Thymus (tissue), 11 donors: ENCODE measurements at regions not wholly inside any gene's neighbourhood (a gene's known extent, or its start where the extent isn't known, plus 50 kb on each side); places are given as distances from the start of the nearest gene placed in this dataset.

Source experiments
- DNase-seq, 9 donors: peaks; one replicate each; pipeline ENCODE4 v3.0.0-alpha.2; 2013; ENCODE audit warnings: low spot score in 9 of 9, low read depth in 6 of 9, missing footprints in 1 of 9
- H3K27ac ChIP-seq, 2 donors: one replicate each; pipeline ENCODE4 v1.5.1; 2013; ENCODE audit warnings: control low read depth in 1 of 2, low read depth in 1 of 2, low read length in 1 of 2, mild to moderate bottlenecking in 1 of 2, moderate library complexity in 1 of 2
- H3K27me3 ChIP-seq, 2 donors: one replicate each; pipeline ENCODE4 v1.5.1; 2013; ENCODE audit warnings: low read length in 1 of 2; ENCODE audit not compliant: control insufficient read depth in 2 of 2, insufficient read depth in 1 of 2
- H3K36me3 ChIP-seq, 2 donors: one replicate each; pipeline ENCODE4 v1.5.1; 2013; ENCODE audit warnings: low read length in 1 of 2, mild to moderate bottlenecking in 1 of 2, moderate library complexity in 1 of 2; ENCODE audit not compliant: control insufficient read depth in 2 of 2, insufficient read depth in 2 of 2
- H3K4me1 ChIP-seq, 2 donors: one replicate each; pipeline ENCODE4 v1.5.1; 2013; ENCODE audit warnings: low read length in 2 of 2; ENCODE audit not compliant: control insufficient read depth in 2 of 2, insufficient read depth in 2 of 2
- H3K4me3 ChIP-seq, 2 donors: one replicate each; pipeline ENCODE4 v1.5.1; 2013; ENCODE audit warnings: low read length in 2 of 2, control low read depth in 1 of 2, mild to moderate bottlenecking in 1 of 2
- H3K9me3 ChIP-seq, 2 donors: one replicate each; pipeline ENCODE4 v1.5.1; 2013; ENCODE audit warnings: low read length in 1 of 2, mild to moderate bottlenecking in 1 of 2; ENCODE audit not compliant: control insufficient read depth in 2 of 2, insufficient read depth in 1 of 2
- WGBS: extraction: QIAGEN DNeasy Blood & Tissue Kit; methylation state at CpG from one replicate; pipeline ENCODE4 v1.1.7; 2013; 5-methylcytosine and 5-hydroxymethylcytosine counted together
- donor health status: healthy.

DNA sequence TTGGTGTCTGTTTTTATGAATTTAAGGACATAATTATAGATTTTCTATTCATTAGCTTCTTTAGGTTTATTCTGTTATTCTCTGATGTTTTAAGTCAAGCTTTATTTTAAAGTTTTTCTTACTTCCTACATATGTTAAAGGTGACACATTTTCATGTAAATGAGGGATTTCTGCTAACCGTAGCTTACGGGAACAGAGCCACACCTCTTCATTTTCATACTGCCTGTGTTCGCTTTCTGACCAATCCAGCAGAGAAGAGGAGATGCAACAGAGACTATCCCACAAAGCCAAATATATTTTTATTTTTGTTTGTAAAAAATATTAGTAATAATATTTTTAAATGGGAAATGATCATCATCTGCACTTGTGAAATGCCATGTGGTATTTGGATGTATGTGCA lies 774.1 kb downstream of the BRD1 start:
- no peaks in the 10 kb centered on the region for H3K4me1 ChIP-seq
- no peak for DNase-seq
- peaks cover 1 to 2% of the 10 kb centered on the region in 2 donors for H3K27me3 ChIP-seq
- H3K4me3 ChIP-seq: no peak overlapping the region
- WGBS: 87% methylated on average over 3 of the region's 3 CpGs
- no peaks in the 10 kb centered on the region for H3K9me3 ChIP-seq
- no peaks in the 10 kb centered on the region for H3K36me3 ChIP-seq
- no peak overlapping the region for H3K27ac ChIP-seq

DNA sequence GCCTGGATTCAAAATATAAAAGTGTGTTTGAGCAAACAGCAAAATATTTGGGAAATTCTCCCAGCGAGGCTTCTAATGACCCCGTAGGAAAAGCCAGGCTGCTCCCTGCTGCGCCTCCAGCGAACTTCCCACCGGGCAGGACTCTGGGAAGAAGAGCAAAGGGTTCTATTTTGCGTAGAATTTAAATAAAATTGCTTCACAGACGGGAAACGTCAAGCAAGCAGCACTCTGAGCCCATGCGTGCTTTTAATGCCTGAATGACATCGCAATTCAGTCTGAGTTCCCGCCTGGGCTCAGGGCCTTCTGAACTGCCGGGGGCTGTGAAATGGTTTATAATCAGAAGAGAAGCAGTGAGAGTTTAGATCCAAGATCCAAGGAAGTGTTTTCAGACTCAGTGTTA lies 775.1 kb downstream of the BRD1 start:
- H3K4me3 ChIP-seq: peak overlapping the region in 1 of 2 donors; percentile 43
- H3K9me3 ChIP-seq: no peaks in the 10 kb centered on the region
- WGBS: 65% methylated on average over 12 of the region's 12 CpGs
- DNase-seq: no peak
- H3K36me3 ChIP-seq: no peaks in the 10 kb centered on the region
- H3K27me3 ChIP-seq: peaks cover 2% of the 10 kb centered on the region in 2 donors
- H3K27ac ChIP-seq: no peak overlapping the region
- no peaks in the 10 kb centered on the region for H3K4me1 ChIP-seq

DNA sequence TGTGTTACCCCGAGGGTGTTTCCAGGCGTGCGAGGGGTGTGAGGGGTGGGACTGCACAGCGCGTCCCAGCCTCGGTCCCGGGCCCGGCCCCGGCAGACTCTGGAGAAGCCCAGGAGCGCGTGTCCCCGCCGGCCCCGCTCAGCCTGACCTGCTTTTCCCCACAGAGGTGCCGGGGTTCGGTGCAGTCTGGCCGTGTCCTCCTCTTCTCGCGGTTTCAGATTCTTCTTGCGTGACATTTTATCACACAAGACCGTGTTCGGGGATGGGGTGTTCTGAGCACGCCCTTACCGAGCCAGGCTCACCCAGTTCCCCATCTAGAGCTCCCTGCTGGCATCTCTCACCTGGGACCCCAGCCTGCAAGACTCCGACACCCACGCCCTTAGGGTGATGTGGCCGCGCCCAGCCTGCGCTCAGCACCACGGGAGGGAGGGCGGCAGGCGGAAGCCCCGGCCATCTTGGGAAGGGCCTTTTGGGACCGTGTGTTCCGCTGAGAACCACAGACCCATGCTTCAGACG lies 775.6 kb downstream of the BRD1 start:
- H3K36me3 ChIP-seq: no peaks in the 10 kb centered on the region
- peak in 3 of 9 donors; percentile 12 to 47 (median 40) for DNase-seq
- H3K27me3 ChIP-seq: peaks cover 2% of the 10 kb centered on the region in 2 donors
- 42% methylated on average over 36 of the region's 36 CpGs for WGBS
- H3K4me3 ChIP-seq: peak overlapping the region; percentile 36 to 43
- H3K9me3 ChIP-seq: no peaks in the 10 kb centered on the region
- H3K4me1 ChIP-seq: no peaks in the 10 kb centered on the region
- H3K27ac ChIP-seq: no peak overlapping the region

DNA sequence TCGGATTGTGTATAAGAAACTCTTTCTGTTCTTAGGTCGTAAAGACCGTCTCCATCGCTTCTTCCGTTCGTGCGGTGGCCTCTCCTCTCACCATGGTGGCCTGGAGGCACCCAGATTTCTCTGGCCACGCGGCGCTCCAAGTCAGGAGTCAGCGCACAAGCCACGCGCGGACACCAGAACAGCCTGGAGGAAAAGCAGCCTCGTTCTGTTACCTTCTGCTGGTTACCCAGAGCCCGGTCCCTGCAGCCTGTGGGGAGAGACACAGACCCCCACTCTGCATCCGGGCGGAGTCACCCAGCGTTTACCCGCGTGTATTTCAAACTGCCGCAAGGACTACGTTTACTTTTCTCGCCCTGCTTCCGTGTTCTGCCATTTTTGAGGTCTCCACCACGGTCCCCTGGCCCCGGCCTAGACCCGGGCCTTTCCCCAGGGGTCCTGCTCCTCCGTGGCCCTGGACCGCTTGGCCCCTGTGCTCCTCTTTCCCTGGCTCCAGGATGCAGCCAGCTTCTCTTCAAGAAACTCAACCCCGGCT lies 776.1 kb downstream of the BRD1 start:
- H3K4me1 ChIP-seq: no peaks in the 10 kb centered on the region
- peaks cover 2% of the 10 kb centered on the region in 2 donors for H3K27me3 ChIP-seq
- peak overlapping the region; percentile 36 to 43 for H3K4me3 ChIP-seq
- no peak for DNase-seq
- H3K9me3 ChIP-seq: no peaks in the 10 kb centered on the region
- WGBS: 81% methylated on average over 31 of the region's 31 CpGs
- H3K27ac ChIP-seq: no peak overlapping the region
- H3K36me3 ChIP-seq: no peaks in the 10 kb centered on the region

DNA sequence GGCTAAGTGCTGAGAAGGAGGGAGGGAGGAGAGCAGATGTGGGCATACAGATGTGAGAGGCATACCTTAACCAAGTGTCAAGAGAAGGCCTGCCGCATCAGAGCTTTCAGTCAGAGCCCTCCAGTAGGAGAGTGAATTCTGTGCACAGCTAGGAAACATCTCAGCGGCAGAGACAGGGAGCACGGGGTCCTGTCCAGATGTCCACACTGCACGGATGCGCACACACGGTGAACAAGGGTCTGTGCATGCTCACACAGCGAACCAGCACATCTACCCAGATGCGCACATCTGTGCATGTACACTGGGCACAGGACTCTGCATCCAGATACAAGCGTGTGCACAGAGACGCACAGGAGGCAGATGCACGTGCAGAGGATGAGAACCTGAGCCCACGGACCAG lies 778.0 kb downstream of the BRD1 start:
- H3K36me3 ChIP-seq: no peaks in the 10 kb centered on the region
- H3K4me3 ChIP-seq: no peak overlapping the region
- DNase-seq: no peak
- H3K27me3 ChIP-seq: peaks cover 2% of the 10 kb centered on the region in 2 donors
- H3K4me1 ChIP-seq: no peaks in the 10 kb centered on the region
- no peak overlapping the region for H3K27ac ChIP-seq
- no peaks in the 10 kb centered on the region for H3K9me3 ChIP-seq
- WGBS: 96% methylated on average over 12 of the region's 12 CpGs

DNA sequence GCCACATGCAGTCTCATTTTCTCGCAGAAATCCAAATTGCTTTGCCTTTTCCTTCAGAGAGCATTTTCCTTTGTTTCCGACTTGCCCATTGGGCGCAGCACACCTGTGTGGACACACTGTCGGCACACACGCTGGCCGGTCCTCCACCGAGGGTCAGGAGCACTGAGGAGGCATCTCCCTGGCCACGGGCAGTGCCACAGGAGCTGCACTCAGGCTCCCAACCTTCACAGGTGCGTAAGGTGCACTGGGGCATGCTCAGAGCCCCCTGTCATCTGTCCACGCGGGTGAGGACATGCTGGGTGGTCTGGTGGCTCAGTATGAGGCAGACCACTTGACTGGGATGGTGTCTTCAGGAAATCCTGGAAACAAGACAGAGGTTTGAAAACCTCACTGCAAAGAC lies 779.1 kb downstream of the BRD1 start:
- Histone ChIP-seq H3K4me3 (no peak overlapping the region), H3K27ac (no peak overlapping the region), H3K36me3 (no peaks in the 10 kb centered on the region), H3K4me1 (no peaks in the 10 kb centered on the region), H3K27me3 (peaks cover 2% of the 10 kb centered on the region in 2 donors), H3K9me3 (no peaks in the 10 kb centered on the region)
- 84% methylated on average over 11 of the region's 11 CpGs for WGBS
- DNase-seq: no peak

DNA sequence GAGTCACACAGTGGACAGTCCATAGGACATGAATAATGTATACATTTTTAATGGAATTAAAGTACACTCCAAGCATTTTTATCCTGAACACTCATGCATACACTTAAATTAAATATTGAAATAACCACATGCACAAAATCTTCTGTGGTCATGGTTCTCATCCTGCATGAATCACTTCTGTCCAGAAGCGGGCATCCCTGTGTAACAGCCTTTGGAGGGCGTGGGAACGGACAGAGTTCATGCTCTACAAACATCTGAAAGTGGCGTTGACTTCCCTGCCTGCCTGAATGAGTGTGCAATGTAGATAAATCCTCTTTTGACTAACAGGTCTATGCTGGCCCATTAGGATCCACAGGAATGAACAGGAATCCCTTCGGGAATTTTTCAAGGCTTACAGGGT lies 780.2 kb downstream of the BRD1 start:
- Histone ChIP-seq H3K4me3 (no peak overlapping the region), H3K36me3 (no peaks in the 10 kb centered on the region), H3K9me3 (no peaks in the 10 kb centered on the region), H3K27ac (no peak overlapping the region), H3K27me3 (peaks cover 2% of the 10 kb centered on the region in 2 donors), H3K4me1 (no peaks in the 10 kb centered on the region)
- no peak for DNase-seq
- 88% methylated on average over 5 of the region's 5 CpGs for WGBS

DNA sequence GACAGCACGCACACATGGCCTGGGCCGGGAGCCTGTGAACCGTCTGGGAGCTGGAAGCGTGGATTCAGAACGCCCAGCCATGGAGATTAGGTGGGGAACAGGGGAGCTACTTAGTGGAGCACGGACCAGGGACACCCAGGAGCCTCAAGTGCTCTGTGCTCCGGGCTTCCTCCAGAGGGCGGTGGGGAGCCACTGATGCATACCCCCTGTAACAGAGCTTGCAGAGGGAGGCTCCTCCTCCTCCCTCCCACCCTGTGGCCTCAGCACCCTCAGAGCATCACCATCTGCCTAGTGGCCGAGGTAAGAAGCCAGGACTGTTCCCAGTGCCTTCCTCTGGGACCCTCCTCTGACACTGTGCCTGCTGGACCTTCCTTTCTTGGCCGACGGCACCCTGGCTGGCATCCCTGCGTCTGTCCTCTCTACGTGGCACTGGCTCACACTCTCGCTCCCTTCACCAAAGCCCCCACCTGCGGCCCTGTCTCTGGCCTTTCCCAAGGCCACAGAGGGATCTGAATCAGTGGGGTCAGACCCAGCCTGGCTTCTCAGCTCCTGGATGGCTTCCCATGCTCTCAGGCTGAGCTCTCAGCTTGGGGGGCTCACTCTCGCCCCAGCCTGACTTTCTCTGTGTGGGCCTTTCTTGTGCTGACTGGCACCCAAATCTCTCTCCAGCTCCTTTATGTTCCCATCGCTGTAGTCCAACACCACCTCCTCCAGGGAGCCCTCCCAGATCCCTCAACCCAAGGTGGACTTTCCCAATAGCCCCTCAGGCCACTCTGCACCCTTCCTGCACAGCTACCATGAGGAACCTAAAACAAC lies 780.9 kb downstream of the BRD1 start:
- WGBS: 64% methylated on average over 17 of the region's 17 CpGs
- Histone ChIP-seq H3K36me3 (no peaks in the 10 kb centered on the region), H3K4me1 (no peaks in the 10 kb centered on the region), H3K27ac (no peak overlapping the region), H3K9me3 (no peaks in the 10 kb centered on the region), H3K4me3 (no peak overlapping the region), H3K27me3 (peaks cover 2% of the 10 kb centered on the region in 2 donors)
- peak in 5 of 9 donors; percentile 0 to 30 (median 11) for DNase-seq

DNA sequence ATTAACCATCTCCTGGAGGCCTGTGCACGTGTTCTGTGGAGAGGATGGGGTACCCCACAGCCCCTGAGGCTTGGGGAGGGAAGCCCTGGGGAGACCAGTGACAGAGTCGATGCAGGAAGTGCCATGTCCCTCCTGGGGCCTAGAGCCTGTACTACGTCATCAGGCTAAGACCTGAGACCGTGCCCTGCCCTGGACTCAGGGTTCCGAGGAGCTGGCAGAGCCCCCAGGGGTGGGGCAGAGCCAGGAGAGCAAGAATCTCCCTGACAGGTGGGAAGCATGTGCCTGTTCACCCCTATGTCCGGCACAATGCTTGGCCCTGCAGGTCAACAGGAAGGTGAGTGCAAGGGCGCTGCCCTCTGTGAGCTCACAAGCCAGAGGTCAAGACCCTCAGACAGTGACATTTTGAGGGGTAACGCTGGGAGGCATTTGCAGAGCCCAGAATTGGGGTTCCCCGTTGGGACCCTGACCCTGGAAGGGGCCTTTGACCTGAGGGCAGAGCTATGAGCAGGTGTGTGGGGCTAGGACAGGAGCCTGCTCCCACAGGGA lies 781.6 kb downstream of the BRD1 start:
- Histone ChIP-seq H3K36me3 (no peaks in the 10 kb centered on the region), H3K4me1 (no peaks in the 10 kb centered on the region), H3K4me3 (no peak overlapping the region), H3K27me3 (peaks cover 0 to 2% of the 10 kb centered on the region in 2 donors), H3K9me3 (no peaks in the 10 kb centered on the region), H3K27ac (no peak overlapping the region)
- no peak for DNase-seq
- 77% methylated on average over 9 of the region's 9 CpGs for WGBS
